ENCODE measurements at regions not wholly inside any gene's neighbourhood (a gene's known extent, or its start where the extent isn't known, plus 50 kb on each side); places are given as distances from the start of the nearest gene placed in this dataset.

GRCh38 chr15:59873644-59874272 is 130.4 kb upstream of the FOXB1 start:
- Mint-ChIP-seq H3K4me1 (peaks cover 6% of the 10 kb centered on the region), H3K9me3 (no peaks in the 10 kb centered on the region), H3K4me3 (no peak overlapping the region), H3K36me3 (no peaks in the 10 kb centered on the region), H3K27ac (no peak overlapping the region)
- no peak for ATAC-seq
- DNase-seq (ENCODE audit: low spot score in 2 of 2): no peak

- DNase-seq (ENCODE audit: low spot score in 2 of 2): no peak
Observed at GRCh38 chr15:59867086-59867855, 136.8 kb upstream of the FOXB1 start.

GRCh38 chr15:59866642-59867041 is 137.5 kb upstream of the FOXB1 start:
- Mint-ChIP-seq H3K9me3 (no peaks in the 10 kb centered on the region), H3K36me3 (no peaks in the 10 kb centered on the region), H3K4me1 (no peaks in the 10 kb centered on the region), H3K4me3 (no peak overlapping the region), H3K27ac (no peak overlapping the region)
- DNase-seq (ENCODE audit: low spot score in 2 of 2) (no peak), ATAC-seq (no peak)

More at GRCh38 chr15:59867086-59867855, 136.8 kb upstream of the FOXB1 start:
- Mint-ChIP-seq H3K36me3 (no peaks in the 10 kb centered on the region), H3K4me3 (no peak overlapping the region), H3K27ac (no peak overlapping the region), H3K4me1 (no peaks in the 10 kb centered on the region), H3K9me3 (no peaks in the 10 kb centered on the region)
- no peak for ATAC-seq

GRCh38 chr15:59862191-59863155 is 141.6 kb upstream of the FOXB1 start:
- ATAC-seq (no peak), DNase-seq (ENCODE audit: low spot score in 2 of 2) (no peak)
- no peak overlapping the region for H3K4me3 Mint-ChIP-seq
- no peaks in the 10 kb centered on the region for H3K9me3 Mint-ChIP-seq
- no peaks in the 10 kb centered on the region for H3K36me3 Mint-ChIP-seq
- no peaks in the 10 kb centered on the region for H3K4me1 Mint-ChIP-seq
- no peak overlapping the region for H3K27ac Mint-ChIP-seq

- no peak for DNase-seq (ENCODE audit: low spot score in 2 of 2)
- no peaks in the 10 kb centered on the region for H3K36me3 Mint-ChIP-seq
- H3K4me3 Mint-ChIP-seq: no peak overlapping the region
- H3K27ac Mint-ChIP-seq: no peak overlapping the region
- H3K4me1 Mint-ChIP-seq: no peaks in the 10 kb centered on the region
- ATAC-seq: no peak
- H3K9me3 Mint-ChIP-seq: no peaks in the 10 kb centered on the region
Observed at GRCh38 chr15:59847968-59848367, 156.1 kb upstream of the FOXB1 start.

GRCh38 chr15:59845942-59846499 is 156.9 kb upstream of the BNIP2 start:
- Mint-ChIP-seq H3K27ac (no peak overlapping the region), H3K4me1 (no peaks in the 10 kb centered on the region), H3K9me3 (no peaks in the 10 kb centered on the region), H3K4me3 (no peak overlapping the region), H3K36me3 (no peaks in the 10 kb centered on the region)
- DNase-seq (ENCODE audit: low spot score in 2 of 2) (no peak), ATAC-seq (no peak)

GRCh38 chr15:59843609-59844008 is 154.5 kb upstream of the BNIP2 start:
- Mint-ChIP-seq H3K9me3 (no peaks in the 10 kb centered on the region), H3K36me3 (no peaks in the 10 kb centered on the region), H3K27ac (no peak overlapping the region), H3K4me1 (peaks cover 5% of the 10 kb centered on the region), H3K4me3 (no peak overlapping the region)
- ATAC-seq (no peak), DNase-seq (ENCODE audit: low spot score in 2 of 2) (no peak)

GRCh38 chr15:59841036-59841435 is 151.9 kb upstream of the BNIP2 start:
- DNase-seq (ENCODE audit: low spot score in 2 of 2) (no peak), ATAC-seq (no peak)
- H3K36me3 Mint-ChIP-seq: no peaks in the 10 kb centered on the region
- peaks cover 11% of the 10 kb centered on the region for H3K4me1 Mint-ChIP-seq
- H3K9me3 Mint-ChIP-seq: no peaks in the 10 kb centered on the region
- H3K4me3 Mint-ChIP-seq: no peak overlapping the region
- no peak overlapping the region for H3K27ac Mint-ChIP-seq

GRCh38 chr15:59839906-59840305 is 150.8 kb upstream of the BNIP2 start:
- no peak for DNase-seq (ENCODE audit: low spot score in 2 of 2)
- ATAC-seq: no peak
- H3K9me3 Mint-ChIP-seq: no peaks in the 10 kb centered on the region
- no peak overlapping the region for H3K27ac Mint-ChIP-seq
- no peak overlapping the region for H3K4me3 Mint-ChIP-seq
- H3K4me1 Mint-ChIP-seq: peaks cover 11% of the 10 kb centered on the region
- no peaks in the 10 kb centered on the region for H3K36me3 Mint-ChIP-seq

- peaks cover 11% of the 10 kb centered on the region for H3K4me1 Mint-ChIP-seq
- H3K36me3 Mint-ChIP-seq: no peaks in the 10 kb centered on the region
- no peak for ATAC-seq
- no peaks in the 10 kb centered on the region for H3K9me3 Mint-ChIP-seq
- H3K27ac Mint-ChIP-seq: no peak overlapping the region
- DNase-seq (ENCODE audit: low spot score in 2 of 2): no peak
- no peak overlapping the region for H3K4me3 Mint-ChIP-seq
Observed at GRCh38 chr15:59838900-59839299, 149.8 kb upstream of the BNIP2 start.

- H3K4me3 Mint-ChIP-seq: no peak overlapping the region
- ATAC-seq (no peak), DNase-seq (ENCODE audit: low spot score in 2 of 2) (no peak)
- H3K9me3 Mint-ChIP-seq: no peaks in the 10 kb centered on the region
- peaks cover 11% of the 10 kb centered on the region for H3K4me1 Mint-ChIP-seq
- H3K27ac Mint-ChIP-seq: no peak overlapping the region
- H3K36me3 Mint-ChIP-seq: no peaks in the 10 kb centered on the region
Observed at GRCh38 chr15:59835776-59836175, 146.7 kb upstream of the BNIP2 start.

- Mint-ChIP-seq H3K4me1 (peaks cover 11% of the 10 kb centered on the region), H3K9me3 (no peaks in the 10 kb centered on the region), H3K27ac (no peak overlapping the region), H3K36me3 (no peaks in the 10 kb centered on the region), H3K4me3 (no peak overlapping the region)
- no peak for ATAC-seq
- no peak for DNase-seq (ENCODE audit: low spot score in 2 of 2)
Observed at GRCh38 chr15:59834528-59834927, 145.4 kb upstream of the BNIP2 start.

GRCh38 chr15:59833366-59833765 is 144.2 kb upstream of the BNIP2 start:
- H3K9me3 Mint-ChIP-seq: no peaks in the 10 kb centered on the region
- ATAC-seq: no peak
- no peak overlapping the region for H3K27ac Mint-ChIP-seq
- DNase-seq (ENCODE audit: low spot score in 2 of 2): no peak
- no peaks in the 10 kb centered on the region for H3K36me3 Mint-ChIP-seq
- H3K4me1 Mint-ChIP-seq: peaks cover 3% of the 10 kb centered on the region
- no peak overlapping the region for H3K4me3 Mint-ChIP-seq

- no peak for DNase-seq (ENCODE audit: low spot score in 2 of 2)
- H3K4me3 Mint-ChIP-seq: no peak overlapping the region
- no peaks in the 10 kb centered on the region for H3K4me1 Mint-ChIP-seq
- no peaks in the 10 kb centered on the region for H3K9me3 Mint-ChIP-seq
- no peak overlapping the region for H3K27ac Mint-ChIP-seq
- H3K36me3 Mint-ChIP-seq: no peaks in the 10 kb centered on the region
- ATAC-seq: no peak
Observed at GRCh38 chr15:59830873-59831272, 141.8 kb upstream of the BNIP2 start.

- H3K4me1 Mint-ChIP-seq: no peaks in the 10 kb centered on the region
- H3K9me3 Mint-ChIP-seq: no peaks in the 10 kb centered on the region
- no peaks in the 10 kb centered on the region for H3K36me3 Mint-ChIP-seq
- H3K27ac Mint-ChIP-seq: no peak overlapping the region
- no peak for DNase-seq (ENCODE audit: low spot score in 2 of 2)
- H3K4me3 Mint-ChIP-seq: no peak overlapping the region
- no peak for ATAC-seq
Observed at GRCh38 chr15:59830098-59830497, 141.0 kb upstream of the BNIP2 start.

Measured in stimulated activated effector memory CD8-positive, alpha-beta T cell treated with anti-CD3 and anti-CD28 coated beads, Interleukin-12 subunit alpha, Interleukin-12 subunit beta, amount 100 ng/mL, for 72 hours (primary cell).